ENCODE measurements at regions not wholly inside any gene's neighbourhood (a gene's known extent, or its start where the extent isn't known, plus 50 kb on each side); places are given as distances from the start of the nearest gene placed in this dataset.
"Not testable (repeated sequence)": the region's sequence is repeated elsewhere in the genome, so short reads cannot be mapped to it uniquely, and the experiment has no call there.

DNA sequence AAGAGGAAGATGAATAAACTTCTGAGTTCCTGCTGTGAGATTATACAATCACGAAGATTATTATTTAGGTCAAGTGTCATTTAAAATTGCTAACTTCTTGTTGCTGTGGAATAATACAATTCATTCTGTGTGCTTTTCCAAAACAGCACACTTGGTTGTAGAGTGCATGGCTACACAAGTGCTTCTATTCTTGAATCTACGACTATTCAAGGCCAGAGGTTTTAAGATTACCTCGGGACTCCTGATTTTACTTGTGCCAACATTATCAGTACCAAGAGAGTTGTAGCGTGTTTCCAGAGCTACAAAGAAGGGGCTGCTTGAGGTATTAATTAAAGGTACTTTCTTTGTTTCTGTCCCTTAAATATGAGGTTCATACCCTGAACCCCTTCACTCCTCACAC, 234.0 kb upstream of the PCDH9 start:
- Mint-ChIP-seq H3K27ac (no peak overlapping the region), H3K36me3 (no peaks in the 10 kb centered on the region), H3K4me1 (no peaks in the 10 kb centered on the region), H3K27me3 (no peaks in the 10 kb centered on the region), H3K4me3 (no peak overlapping the region), H3K9me3 (peaks cover 7% of the 10 kb centered on the region)
- no peak for DNase-seq

DNA sequence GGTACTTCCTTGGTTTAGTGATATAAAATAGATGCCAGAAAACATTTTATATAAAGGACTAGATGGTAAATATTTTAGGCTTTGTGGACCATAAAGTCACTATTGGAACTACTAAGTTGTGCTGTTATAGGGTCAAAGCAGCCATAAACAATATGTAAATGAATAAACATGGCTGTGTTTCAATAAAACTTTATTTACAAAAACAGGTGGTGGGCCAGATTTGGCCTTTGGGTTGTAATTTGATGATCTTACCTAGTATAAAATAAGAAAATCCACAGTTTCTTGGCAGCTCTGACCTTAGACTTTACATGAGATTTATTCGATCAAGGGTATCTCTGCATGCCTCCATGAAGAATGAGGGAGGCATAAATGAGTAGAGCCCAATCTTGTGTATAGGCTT, 232.0 kb upstream of the PCDH9 start:
- Mint-ChIP-seq H3K4me1 (no peaks in the 10 kb centered on the region), H3K36me3 (no peaks in the 10 kb centered on the region), H3K4me3 (no peak overlapping the region), H3K27ac (no peak overlapping the region), H3K27me3 (no peaks in the 10 kb centered on the region), H3K9me3 (peaks cover 1% of the 10 kb centered on the region)
- DNase-seq: no peak

GRCh38 chr13:67452526-67452925, 222.4 kb upstream of the PCDH9 start:
- not testable (repeated sequence) for H3K9me3 Mint-ChIP-seq, H3K27ac Mint-ChIP-seq, H3K36me3 Mint-ChIP-seq, DNase-seq, H3K4me1 Mint-ChIP-seq, H3K27me3 Mint-ChIP-seq, H3K4me3 Mint-ChIP-seq

DNA sequence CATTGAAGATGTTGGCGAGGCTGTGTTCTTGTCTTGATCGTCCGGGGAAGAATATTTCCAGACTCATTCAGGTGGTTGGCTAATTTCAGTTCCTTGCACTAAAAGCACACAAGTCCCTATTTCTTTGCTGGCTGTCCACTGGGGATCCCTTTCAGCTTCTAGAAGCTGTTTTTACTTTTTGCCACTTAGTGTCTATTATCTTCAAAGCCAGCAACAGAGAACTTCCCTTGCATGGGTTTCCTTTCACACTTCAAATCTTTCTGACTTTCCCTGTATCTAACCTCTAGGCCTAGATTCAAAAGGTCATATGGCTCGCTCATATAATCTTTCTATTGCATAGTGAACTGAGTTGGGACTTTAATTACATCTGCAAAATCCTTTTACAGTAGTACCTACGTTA, 215.3 kb upstream of the PCDH9 start:
- Mint-ChIP-seq H3K36me3 (no peaks in the 10 kb centered on the region), H3K4me3 (no peak overlapping the region), H3K9me3 (peaks cover 2% of the 10 kb centered on the region), H3K27ac (no peak overlapping the region), H3K27me3 (no peaks in the 10 kb centered on the region), H3K4me1 (no peaks in the 10 kb centered on the region)
- no peak for DNase-seq

- no peak overlapping the region for H3K27ac Mint-ChIP-seq
- H3K9me3 Mint-ChIP-seq: no peaks in the 10 kb centered on the region
- no peaks in the 10 kb centered on the region for H3K4me1 Mint-ChIP-seq
- H3K27me3 Mint-ChIP-seq: no peaks in the 10 kb centered on the region
- no peaks in the 10 kb centered on the region for H3K36me3 Mint-ChIP-seq
- DNase-seq: no peak
- no peak overlapping the region for H3K4me3 Mint-ChIP-seq
Measured at GRCh38 chr13:67443923-67444322, 213.8 kb upstream of the PCDH9 start.

- Mint-ChIP-seq H3K36me3 (no peaks in the 10 kb centered on the region), H3K4me1 (no peaks in the 10 kb centered on the region), H3K27ac (no peak overlapping the region), H3K27me3 (no peaks in the 10 kb centered on the region), H3K9me3 (no peaks in the 10 kb centered on the region), H3K4me3 (no peak overlapping the region)
- DNase-seq: no peak
Measured at GRCh38 chr13:67440236-67440975, 210.3 kb upstream of the PCDH9 start.

GRCh38 chr13:67439365-67439764, 209.2 kb upstream of the PCDH9 start:
- no peaks in the 10 kb centered on the region for H3K9me3 Mint-ChIP-seq
- H3K4me3 Mint-ChIP-seq: no peak overlapping the region
- DNase-seq: no peak
- H3K27ac Mint-ChIP-seq: no peak overlapping the region
- no peaks in the 10 kb centered on the region for H3K4me1 Mint-ChIP-seq
- no peaks in the 10 kb centered on the region for H3K36me3 Mint-ChIP-seq
- H3K27me3 Mint-ChIP-seq: no peaks in the 10 kb centered on the region

- Mint-ChIP-seq H3K4me1 (no peaks in the 10 kb centered on the region), H3K27me3 (no peaks in the 10 kb centered on the region), H3K4me3 (no peak overlapping the region), H3K9me3 (no peaks in the 10 kb centered on the region), H3K36me3 (no peaks in the 10 kb centered on the region), H3K27ac (no peak overlapping the region)
- no peak for DNase-seq
Measured at GRCh38 chr13:67438465-67438864, 208.3 kb upstream of the PCDH9 start.

DNA sequence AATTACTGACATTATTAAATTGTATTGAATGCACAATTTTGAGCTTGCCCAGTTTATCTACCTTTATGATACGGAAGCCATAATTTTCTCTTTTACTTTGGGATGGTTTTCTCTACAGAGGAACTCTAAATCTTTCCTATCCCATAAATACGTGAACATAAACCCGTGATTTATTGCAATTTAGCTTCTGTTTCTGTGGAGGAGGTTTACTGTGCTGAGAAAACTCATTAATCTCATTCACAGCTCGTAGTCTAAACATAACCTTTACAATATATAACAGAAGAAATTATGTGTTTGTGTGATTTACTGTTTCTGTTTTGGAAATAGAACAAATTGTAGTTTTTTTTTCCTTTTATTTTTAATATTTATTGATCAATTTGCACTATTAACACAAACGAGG, 207.1 kb upstream of the PCDH9 start:
- DNase-seq: no peak
- no peaks in the 10 kb centered on the region for H3K36me3 Mint-ChIP-seq
- no peaks in the 10 kb centered on the region for H3K9me3 Mint-ChIP-seq
- H3K27me3 Mint-ChIP-seq: no peaks in the 10 kb centered on the region
- H3K4me3 Mint-ChIP-seq: no peak overlapping the region
- no peaks in the 10 kb centered on the region for H3K4me1 Mint-ChIP-seq
- no peak overlapping the region for H3K27ac Mint-ChIP-seq

DNA sequence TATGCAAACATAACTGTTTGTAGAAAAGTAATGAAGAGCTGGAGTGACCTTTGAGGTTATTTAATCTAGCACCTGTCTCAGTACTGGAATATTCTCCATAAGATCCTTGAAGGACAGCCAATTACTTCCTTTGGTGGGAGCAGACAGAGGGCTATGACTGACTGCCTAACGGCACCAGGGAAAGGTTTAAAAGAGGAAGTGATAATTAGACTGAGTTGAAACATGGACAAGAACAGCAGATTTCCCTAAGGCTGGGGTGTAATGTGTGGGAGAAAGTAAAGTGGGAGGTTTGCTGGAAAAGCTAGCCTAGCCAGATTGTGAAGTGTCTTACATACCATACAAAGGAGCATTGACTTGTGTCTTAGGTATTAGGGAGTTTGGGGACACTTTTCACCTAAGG, 191.3 kb upstream of the PCDH9 start:
- Mint-ChIP-seq H3K4me1 (no peaks in the 10 kb centered on the region), H3K36me3 (no peaks in the 10 kb centered on the region), H3K27me3 (no peaks in the 10 kb centered on the region), H3K4me3 (no peak overlapping the region), H3K27ac (no peak overlapping the region), H3K9me3 (no peaks in the 10 kb centered on the region)
- DNase-seq: no peak

GRCh38 chr13:67416047-67416925, 186.2 kb upstream of the PCDH9 start:
- no peaks in the 10 kb centered on the region for H3K9me3 Mint-ChIP-seq
- DNase-seq: no peak
- H3K4me3 Mint-ChIP-seq: no peak overlapping the region
- H3K27ac Mint-ChIP-seq: no peak overlapping the region
- H3K27me3 Mint-ChIP-seq: no peaks in the 10 kb centered on the region
- no peaks in the 10 kb centered on the region for H3K36me3 Mint-ChIP-seq
- no peaks in the 10 kb centered on the region for H3K4me1 Mint-ChIP-seq

DNA sequence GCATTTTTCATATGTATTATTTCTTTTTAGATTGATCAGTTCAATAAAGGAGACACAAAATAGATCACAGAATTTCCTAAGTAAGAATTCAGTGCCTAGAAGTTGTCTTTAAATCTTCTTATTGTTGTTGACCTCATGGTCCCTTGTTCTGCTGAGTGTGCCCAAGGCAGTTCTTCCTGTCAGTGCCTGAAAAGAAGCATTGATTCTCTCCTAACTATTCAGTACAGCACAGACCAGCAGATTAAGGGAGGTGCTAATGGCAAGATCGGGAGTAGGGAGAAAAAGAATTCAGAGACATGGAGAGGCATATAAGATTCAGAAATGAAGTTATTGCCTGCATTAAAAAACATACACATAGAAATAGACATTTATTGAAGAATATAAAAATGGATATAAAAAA, 180.5 kb upstream of the PCDH9 start:
- H3K36me3 Mint-ChIP-seq: no peaks in the 10 kb centered on the region
- no peaks in the 10 kb centered on the region for H3K9me3 Mint-ChIP-seq
- no peaks in the 10 kb centered on the region for H3K27me3 Mint-ChIP-seq
- H3K4me1 Mint-ChIP-seq: no peaks in the 10 kb centered on the region
- H3K4me3 Mint-ChIP-seq: no peak overlapping the region
- H3K27ac Mint-ChIP-seq: no peak overlapping the region
- DNase-seq: no peak

DNA sequence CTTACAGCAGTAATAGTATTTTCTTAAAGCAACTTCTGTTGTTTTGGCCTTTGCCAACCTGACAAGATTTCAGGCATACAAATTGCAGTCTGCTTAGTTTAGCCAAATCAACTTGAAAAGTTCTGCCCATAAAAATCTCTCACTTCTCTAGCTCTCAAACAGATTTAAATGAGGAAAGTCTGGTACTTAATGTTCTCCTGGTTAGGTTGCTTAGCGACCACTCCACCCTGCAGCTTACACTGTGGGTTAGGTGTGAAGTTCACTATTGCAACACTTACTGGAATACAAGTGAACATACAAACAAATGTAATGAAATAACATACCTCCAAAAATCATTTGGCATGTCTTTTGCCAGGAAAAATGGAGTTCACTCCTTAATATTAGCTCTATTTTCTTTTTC, 178.7 kb upstream of the PCDH9 start:
- Mint-ChIP-seq H3K36me3 (no peaks in the 10 kb centered on the region), H3K4me3 (no peak overlapping the region), H3K4me1 (no peaks in the 10 kb centered on the region), H3K27me3 (no peaks in the 10 kb centered on the region), H3K9me3 (no peaks in the 10 kb centered on the region), H3K27ac (no peak overlapping the region)
- no peak for DNase-seq

DNA sequence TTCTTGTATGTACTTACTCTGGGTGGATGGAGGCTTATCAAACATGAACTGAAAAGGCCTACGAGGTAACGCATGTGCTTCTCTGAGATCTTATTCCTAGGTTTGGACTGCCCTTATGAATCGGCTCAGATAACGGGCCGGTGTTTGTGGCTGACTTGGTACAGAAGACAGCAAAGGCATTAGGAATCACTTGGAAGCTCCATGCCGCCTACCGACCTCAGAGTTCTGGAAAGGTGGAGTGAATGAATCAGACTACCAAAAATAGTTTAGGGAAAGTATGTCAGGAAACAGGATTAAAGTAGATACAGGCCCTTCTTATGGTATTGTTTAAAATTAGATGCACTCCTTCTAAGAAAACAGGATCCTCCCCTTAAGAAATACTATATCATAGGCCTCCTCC, 172.4 kb upstream of the PCDH9 start:
- no peak for DNase-seq
- peaks cover 3% of the 10 kb centered on the region for H3K9me3 Mint-ChIP-seq
- H3K4me3 Mint-ChIP-seq: no peak overlapping the region
- H3K27me3 Mint-ChIP-seq: no peaks in the 10 kb centered on the region
- no peaks in the 10 kb centered on the region for H3K36me3 Mint-ChIP-seq
- no peaks in the 10 kb centered on the region for H3K4me1 Mint-ChIP-seq
- no peak overlapping the region for H3K27ac Mint-ChIP-seq

GRCh38 chr13:67395577-67395976, 165.4 kb upstream of the PCDH9 start:
- Mint-ChIP-seq H3K4me1 (no peaks in the 10 kb centered on the region), H3K27ac (no peak overlapping the region), H3K4me3 (no peak overlapping the region), H3K27me3 (no peaks in the 10 kb centered on the region), H3K9me3 (peaks cover 3% of the 10 kb centered on the region), H3K36me3 (no peaks in the 10 kb centered on the region)
- no peak for DNase-seq

- DNase-seq: no peak
- no peaks in the 10 kb centered on the region for H3K27me3 Mint-ChIP-seq
- H3K9me3 Mint-ChIP-seq: no peaks in the 10 kb centered on the region
- no peaks in the 10 kb centered on the region for H3K4me1 Mint-ChIP-seq
- no peak overlapping the region for H3K27ac Mint-ChIP-seq
- H3K36me3 Mint-ChIP-seq: no peaks in the 10 kb centered on the region
- no peak overlapping the region for H3K4me3 Mint-ChIP-seq
Measured at GRCh38 chr13:67392014-67392413, 161.9 kb upstream of the PCDH9 start.

Measured in activated naive CD8-positive, alpha-beta T cell treated with anti-CD3 and anti-CD28 coated beads for 36 hours (primary cell).